A549 (cell line): ENCODE measurements at regions not wholly inside any gene's neighbourhood (a gene's known extent, or its start where the extent isn't known, plus 50 kb on each side); places are given as distances from the start of the nearest gene placed in this dataset.

ENCODE experiments used
- ATAC-seq, 2 experiments: fragments of 200-7000 bp in 1 of 2; fragments of >200 bp in 1 of 2; cut with Nextera tagmentation in 1 of 2; cut with Tn5 transposase in 1 of 2; 3 replicates each; pipeline versions ENCODE4 v1.8.0 to v1.9.1; 2018 to 2020; ENCODE audit warnings: mild to moderate bottlenecking in 1 of 2, moderate library complexity in 1 of 2
- CTCF ChIA-PET: fragments of 300-600 bp; sonication (Branson Sonifier 250); formaldehyde crosslinking; extraction: SDS; loops from one replicate; lab custom pipeline; 2021; ENCODE audit warnings: antibody characterized with exemption, inconsistent platforms; lab: Yijun Ruan, JAX
- POLR2A ChIA-PET: fragments of 350-600 bp; formaldehyde crosslinking; extraction: SDS; loops from one replicate; lab custom pipeline; 2021; ENCODE audit warnings: antibody characterized with exemption, inconsistent platforms; lab: Yijun Ruan, JAX
- DNase-seq, 2 experiments: peaks; one replicate each; pipeline versions ENCODE4 v3.0.0 to v3.0.0-alpha.2; 2011 to 2016; ENCODE audit warnings: low read depth in 1 of 2, low spot score in 1 of 2
- FAIRE-seq: peaks from 2 replicates; lab custom pipeline; 2011; peaks lifted over from hg19 to GRCh38; lab: Jason Lieb, UNC
- H3K27ac ChIP-seq, 2 experiments: fragments of >200 bp; sonication (Bioruptor Twin); formaldehyde crosslinking; 3 replicates each; pipeline ENCODE4 v1.5.1; 2016 to 2017
- H3K4me1 ChIP-seq: fragments of >200 bp; sonication (Bioruptor Twin); formaldehyde crosslinking; 3 replicates; pipeline ENCODE4 v1.6.1; 2016
- H3K4me2 ChIP-seq: fragments of >200 bp; sonication (Bioruptor Twin); formaldehyde crosslinking; 3 replicates; pipeline ENCODE4 v1.6.1; 2016
- H3K4me3 ChIP-seq: fragments of >200 bp; sonication (Bioruptor Twin); formaldehyde crosslinking; 3 replicates; pipeline ENCODE4 v1.5.1; 2016
- H3K9me3 ChIP-seq: fragments of >200 bp; sonication (Bioruptor Twin); formaldehyde crosslinking; 3 replicates; pipeline ENCODE4 v1.6.1; 2016
- CBX2 ChIP-seq: fragments of 200-600 bp; sonication (generic); IDR thresholded peaks from 2 replicates; pipeline ENCODE4 v1.6.1; 2016; ENCODE audit warnings: low read depth, mild to moderate bottlenecking, borderline replicate concordance
- CBX8 ChIP-seq: fragments of 200-600 bp; sonication (generic); IDR thresholded peaks from 2 replicates; pipeline ENCODE4 v1.6.1; 2016
- EHMT2 ChIP-seq: fragments of 200-600 bp; sonication (generic); IDR thresholded peaks from 2 replicates; pipeline ENCODE4 v1.6.1; 2016; ENCODE audit warnings: antibody characterized with exemption, low read depth, mild to moderate bottlenecking, moderate library complexity
- ESRRA ChIP-seq: fragments of 150-350 bp; IDR thresholded peaks from 2 replicates; pipeline ENCODE4 v1.6.1; 2014; ENCODE audit warnings: mild to moderate bottlenecking, low read length, borderline replicate concordance
- FOSB ChIP-seq: fragments of 250-450 bp; sonication (Bioruptor Pico); IDR thresholded peaks from 2 replicates; pipeline ENCODE4 v1.5.0; 2020; ENCODE audit warnings: mild to moderate bottlenecking, moderate library complexity
- FOSL2 ChIP-seq, 2 experiments: fragments of 450-650 bp in 1 of 2; fragments of >200 bp in 1 of 2; sonication (Bioruptor Twin) in 1 of 2; formaldehyde crosslinking; IDR thresholded peaks; 2 replicates each; pipeline versions ENCODE4 v1.5.0 to v1.6.1; 2016 to 2020; ENCODE audit warnings: mild to moderate bottlenecking in 1 of 2, moderate library complexity in 1 of 2
- JUN ChIP-seq, 2 experiments: fragments of >200 bp; sonication (Bioruptor Twin); formaldehyde crosslinking; IDR thresholded peaks; 2 replicates in 1 of 2; 3 replicates in 1 of 2; pipeline ENCODE4 v1.6.1; 2016 to 2017
- KDM5A ChIP-seq: fragments of 200-600 bp; sonication (generic); IDR thresholded peaks from 2 replicates; pipeline ENCODE4 v1.6.1; 2016; ENCODE audit warnings: antibody characterized with exemption, mild to moderate bottlenecking
- NPAS2 ChIP-seq: fragments of 250-450 bp; sonication (Bioruptor Pico); IDR thresholded peaks from 2 replicates; pipeline ENCODE4 v1.8.0; 2022; ENCODE audit warnings: mild to moderate bottlenecking, moderate library complexity, borderline replicate concordance
- POLR2A ChIP-seq: IDR thresholded peaks from 2 replicates; pipeline ENCODE4 v1.6.1; 2012; ENCODE audit warnings: mild to moderate bottlenecking, low read length
- POLR2AphosphoS2 ChIP-seq: conservative IDR thresholded peaks from 2 replicates; pipeline ENCODE4 v1.6.1; 2012; ENCODE audit warnings: low read length, improper control_type of control experiment, inconsistent platforms
- RAD21 ChIP-seq, 2 experiments: fragments of >200 bp in 1 of 2; sonication (Bioruptor Twin) in 1 of 2; formaldehyde crosslinking in 1 of 2; IDR thresholded peaks in 1 of 2; conservative IDR thresholded peaks in 1 of 2; 2 replicates in 1 of 2; 3 replicates in 1 of 2; pipeline ENCODE4 v1.6.1; 2012 to 2018; ENCODE audit warnings: inconsistent platforms in 1 of 2
- RFX5 ChIP-seq: fragments of 450-650 bp; IDR thresholded peaks from 2 replicates; pipeline ENCODE4 v1.7.1; 2014; ENCODE audit warnings: antibody characterized with exemption, mild to moderate bottlenecking, moderate library complexity
- RNF2 ChIP-seq: fragments of 200-600 bp; sonication (generic); IDR thresholded peaks from 2 replicates; pipeline ENCODE4 v1.6.1; 2016; ENCODE audit warnings: low read depth, mild to moderate bottlenecking, antibody characterized with exemption, moderate library complexity, borderline replicate concordance
- SMC3 ChIP-seq: fragments of >200 bp; sonication (Bioruptor Twin); formaldehyde crosslinking; IDR thresholded peaks from 3 replicates; pipeline ENCODE4 v1.6.1; 2018; ENCODE audit warnings: inconsistent platforms
- SREBF2 ChIP-seq: fragments of 450-650 bp; IDR thresholded peaks from 2 replicates; pipeline ENCODE4 v1.6.1; 2014; ENCODE audit warnings: mild to moderate bottlenecking, moderate library complexity
- TFCP2L1 ChIP-seq: fragments of 250-450 bp; sonication (Bioruptor Pico); IDR thresholded peaks from 2 replicates; pipeline ENCODE4 v1.5.0; 2021; ENCODE audit warnings: mild to moderate bottlenecking
- ZC3H11A ChIP-seq: fragments of 450-650 bp; IDR thresholded peaks from 2 replicates; pipeline ENCODE4 v1.6.1; 2014; ENCODE audit warnings: antibody characterized with exemption, mild to moderate bottlenecking
- WGBS: methylation state at CpG from one replicate; pipeline ENCODE4 v1.1.6; 2017; ENCODE audit errors: missing lambda C conversion rate; 5-methylcytosine and 5-hydroxymethylcytosine counted together
- TF ChIP-seq, protein P1 (sequence below): fragments of 200-600 bp; sonication (generic); IDR thresholded peaks from 2 replicates; pipeline ENCODE4 v1.6.1; 2016; ENCODE audit warnings: antibody characterized with exemption, mild to moderate bottlenecking, moderate library complexity
- TF ChIP-seq, protein P2 (sequence below): fragments of >200 bp; sonication (Bioruptor Twin); formaldehyde crosslinking; IDR thresholded peaks from 3 replicates; pipeline ENCODE4 v1.5.1; 2016
- TF ChIP-seq, protein P3 (sequence below): fragments of 450-650 bp; IDR thresholded peaks from 2 replicates; pipeline ENCODE4 v1.6.1; 2014; ENCODE audit warnings: antibody characterized with exemption

DNA sequence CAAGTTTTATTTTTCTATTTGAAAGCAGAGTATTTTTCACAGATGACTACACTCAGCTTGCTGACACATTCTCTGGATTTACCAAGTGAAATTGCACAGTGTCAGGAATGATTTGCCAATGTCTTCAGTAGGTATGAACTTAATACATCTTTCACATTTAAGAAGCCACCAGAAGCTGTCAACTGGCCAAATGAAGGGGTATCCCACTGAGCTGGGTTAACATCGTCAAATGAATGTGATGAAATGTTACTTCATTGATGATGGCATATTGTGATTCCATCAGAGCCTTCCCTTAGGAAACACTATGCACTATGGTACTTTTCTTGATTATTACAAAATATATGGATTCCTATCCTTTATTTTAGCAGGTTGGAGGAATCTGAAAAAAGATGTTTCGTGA is 592.3 kb downstream of the FGF9 start (continued):
- TF ChIP-seq, protein P1, sequence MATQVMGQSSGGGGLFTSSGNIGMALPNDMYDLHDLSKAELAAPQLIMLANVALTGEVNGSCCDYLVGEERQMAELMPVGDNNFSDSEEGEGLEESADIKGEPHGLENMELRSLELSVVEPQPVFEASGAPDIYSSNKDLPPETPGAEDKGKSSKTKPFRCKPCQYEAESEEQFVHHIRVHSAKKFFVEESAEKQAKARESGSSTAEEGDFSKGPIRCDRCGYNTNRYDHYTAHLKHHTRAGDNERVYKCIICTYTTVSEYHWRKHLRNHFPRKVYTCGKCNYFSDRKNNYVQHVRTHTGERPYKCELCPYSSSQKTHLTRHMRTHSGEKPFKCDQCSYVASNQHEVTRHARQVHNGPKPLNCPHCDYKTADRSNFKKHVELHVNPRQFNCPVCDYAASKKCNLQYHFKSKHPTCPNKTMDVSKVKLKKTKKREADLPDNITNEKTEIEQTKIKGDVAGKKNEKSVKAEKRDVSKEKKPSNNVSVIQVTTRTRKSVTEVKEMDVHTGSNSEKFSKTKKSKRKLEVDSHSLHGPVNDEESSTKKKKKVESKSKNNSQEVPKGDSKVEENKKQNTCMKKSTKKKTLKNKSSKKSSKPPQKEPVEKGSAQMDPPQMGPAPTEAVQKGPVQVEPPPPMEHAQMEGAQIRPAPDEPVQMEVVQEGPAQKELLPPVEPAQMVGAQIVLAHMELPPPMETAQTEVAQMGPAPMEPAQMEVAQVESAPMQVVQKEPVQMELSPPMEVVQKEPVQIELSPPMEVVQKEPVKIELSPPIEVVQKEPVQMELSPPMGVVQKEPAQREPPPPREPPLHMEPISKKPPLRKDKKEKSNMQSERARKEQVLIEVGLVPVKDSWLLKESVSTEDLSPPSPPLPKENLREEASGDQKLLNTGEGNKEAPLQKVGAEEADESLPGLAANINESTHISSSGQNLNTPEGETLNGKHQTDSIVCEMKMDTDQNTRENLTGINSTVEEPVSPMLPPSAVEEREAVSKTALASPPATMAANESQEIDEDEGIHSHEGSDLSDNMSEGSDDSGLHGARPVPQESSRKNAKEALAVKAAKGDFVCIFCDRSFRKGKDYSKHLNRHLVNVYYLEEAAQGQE: no peak
- TF ChIP-seq FOSB (CRISPR knock-in tag) (no peak), FOSL2 (IDR thresholded peaks at IDR 0.05) (no peak), FOSL2 (CRISPR knock-in tag; IDR thresholded peaks at IDR 0.05) (no peak), RFX5 (no peak)
- TF ChIP-seq, all 56 proteins: peak for 0

DNA sequence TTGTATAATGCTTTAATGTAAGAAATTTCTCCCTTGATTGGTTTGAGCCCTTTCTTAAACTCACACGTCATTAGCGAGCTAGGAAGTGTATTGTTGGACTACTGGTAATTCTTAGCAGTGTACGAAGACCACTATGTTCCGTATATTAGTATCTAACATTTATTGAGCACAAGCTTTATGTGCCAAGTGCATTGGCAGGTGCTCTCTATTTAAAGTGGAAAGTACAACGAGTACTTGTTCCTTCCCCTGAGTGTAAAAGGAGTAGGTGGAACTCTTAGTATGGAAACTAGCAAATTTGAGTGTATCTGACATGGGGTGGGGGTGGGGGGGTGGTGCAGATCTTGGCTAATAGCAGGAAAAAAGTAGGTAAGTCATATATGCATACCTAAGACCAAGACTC is 594.7 kb downstream of the FGF9 start:
- no peak for DNase-seq
- FAIRE-seq: no peak
- WGBS: 38% methylated on average over 5 of the region's 5 CpGs
- TF ChIP-seq POLR2A (no peak), CBX8 (no peak), EHMT2 (no peak), NPAS2 (CRISPR knock-in tag) (no peak), ESRRA (no peak), RAD21 (conservative IDR thresholded peaks at IDR 0.05 in 1 of 2, IDR thresholded peaks at IDR 0.05 in 1 of 2) (no peak), CBX2 (no peak), JUN (IDR thresholded peaks at IDR 0.05) (no peak), TFCP2L1 (CRISPR knock-in tag) (no peak), POLR2AphosphoS2 (no peak), ZC3H11A (no peak), RNF2 (no peak), KDM5A (no peak), SMC3 (no peak), SREBF2 (no peak)
- TF ChIP-seq, protein P2, sequence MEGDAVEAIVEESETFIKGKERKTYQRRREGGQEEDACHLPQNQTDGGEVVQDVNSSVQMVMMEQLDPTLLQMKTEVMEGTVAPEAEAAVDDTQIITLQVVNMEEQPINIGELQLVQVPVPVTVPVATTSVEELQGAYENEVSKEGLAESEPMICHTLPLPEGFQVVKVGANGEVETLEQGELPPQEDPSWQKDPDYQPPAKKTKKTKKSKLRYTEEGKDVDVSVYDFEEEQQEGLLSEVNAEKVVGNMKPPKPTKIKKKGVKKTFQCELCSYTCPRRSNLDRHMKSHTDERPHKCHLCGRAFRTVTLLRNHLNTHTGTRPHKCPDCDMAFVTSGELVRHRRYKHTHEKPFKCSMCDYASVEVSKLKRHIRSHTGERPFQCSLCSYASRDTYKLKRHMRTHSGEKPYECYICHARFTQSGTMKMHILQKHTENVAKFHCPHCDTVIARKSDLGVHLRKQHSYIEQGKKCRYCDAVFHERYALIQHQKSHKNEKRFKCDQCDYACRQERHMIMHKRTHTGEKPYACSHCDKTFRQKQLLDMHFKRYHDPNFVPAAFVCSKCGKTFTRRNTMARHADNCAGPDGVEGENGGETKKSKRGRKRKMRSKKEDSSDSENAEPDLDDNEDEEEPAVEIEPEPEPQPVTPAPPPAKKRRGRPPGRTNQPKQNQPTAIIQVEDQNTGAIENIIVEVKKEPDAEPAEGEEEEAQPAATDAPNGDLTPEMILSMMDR: no peak
- TF ChIP-seq, protein P3, sequence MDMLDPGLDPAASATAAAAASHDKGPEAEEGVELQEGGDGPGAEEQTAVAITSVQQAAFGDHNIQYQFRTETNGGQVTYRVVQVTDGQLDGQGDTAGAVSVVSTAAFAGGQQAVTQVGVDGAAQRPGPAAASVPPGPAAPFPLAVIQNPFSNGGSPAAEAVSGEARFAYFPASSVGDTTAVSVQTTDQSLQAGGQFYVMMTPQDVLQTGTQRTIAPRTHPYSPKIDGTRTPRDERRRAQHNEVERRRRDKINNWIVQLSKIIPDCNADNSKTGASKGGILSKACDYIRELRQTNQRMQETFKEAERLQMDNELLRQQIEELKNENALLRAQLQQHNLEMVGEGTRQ: no peak
- TF ChIP-seq, protein P1: no peak
- H3K4me3 ChIP-seq: no peak overlapping the region
- ChIA-PET CTCF (no interaction called here), POLR2A (no interaction called here)
- H3K4me1 ChIP-seq: no peaks in the 10 kb centered on the region
- H3K27ac ChIP-seq: no peak overlapping the region
- no peak overlapping the region for H3K4me2 ChIP-seq
- ATAC-seq: no peak
- H3K9me3 ChIP-seq: no peaks in the 10 kb centered on the region
